Prostate gland (tissue), 2 donors: ENCODE measurements at regions not wholly inside any gene's neighbourhood (a gene's known extent, or its start where the extent isn't known, plus 50 kb on each side); places are given as distances from the start of the nearest gene placed in this dataset.

Experiments used
- DNase-seq: peaks from one replicate; pipeline ENCODE4 v3.0.0-alpha.2; 2019; ENCODE audit warnings: low spot score
- H3K27ac ChIP-seq, 2 donors: fragments of 200-600 bp; sonication (generic); 2 replicates each; pipeline ENCODE4 v1.5.1; 2017 to 2019
- H3K27me3 ChIP-seq: fragments of 200-600 bp; sonication (generic); replicated peaks from 2 replicates; pipeline ENCODE4 v1.5.1; 2019; ENCODE audit not compliant: insufficient read depth
- H3K36me3 ChIP-seq, 2 donors: fragments of 200-600 bp; sonication (generic); 1 replicate in 1 of 2; 2 replicates in 1 of 2; pipeline versions ENCODE4 v1.5.1 to v1.8.1; 2017 to 2019
- H3K4me1 ChIP-seq: fragments of 200-600 bp; sonication (generic); replicated peaks from 2 replicates; pipeline ENCODE4 v1.5.1; 2019
- H3K4me3 ChIP-seq, 2 donors: fragments of 200-600 bp; sonication (generic); 2 replicates each; pipeline ENCODE4 v1.5.1; 2017 to 2019
- H3K9me3 ChIP-seq: fragments of 200-600 bp; sonication (generic); 2 replicates; pipeline ENCODE4 v1.5.1; 2017
- POLR2A ChIP-seq: fragments of 450-650 bp; IDR thresholded peaks from one replicate; pipeline ENCODE4 v1.6.1; 2016; ENCODE audit warnings: antibody characterized with exemption, mild to moderate bottlenecking
- POLR2AphosphoS5 ChIP-seq: sonication (generic); formaldehyde crosslinking; IDR thresholded peaks from one replicate; pipeline ENCODE4 v1.6.1; 2017; ENCODE audit warnings: antibody characterized with exemption
- WGBS: methylation state at CpG from one replicate; pipeline ENCODE4 v1.1.5; 2018; 5-methylcytosine and 5-hydroxymethylcytosine counted together
- intact Hi-C: fragments of 100-400 bp; cut with DNase I; formaldehyde crosslinking; loops from one replicate; pipeline ENCODE4 v1.14.2; 2022
- TF ChIP-seq, protein P1 (sequence below), 4 experiments: fragments of 200-600 bp in 2 of 4; fragments of 450-650 bp in 2 of 4; sonication (generic) in 2 of 4; IDR thresholded peaks; 1 replicate in 3 of 4; 2 replicates in 1 of 4; pipeline ENCODE4 v1.5.1; 2016 to 2019; ENCODE audit warnings: antibody characterized with exemption in 4 of 4, mild to moderate bottlenecking in 2 of 4, moderate library complexity in 2 of 4

DNA sequence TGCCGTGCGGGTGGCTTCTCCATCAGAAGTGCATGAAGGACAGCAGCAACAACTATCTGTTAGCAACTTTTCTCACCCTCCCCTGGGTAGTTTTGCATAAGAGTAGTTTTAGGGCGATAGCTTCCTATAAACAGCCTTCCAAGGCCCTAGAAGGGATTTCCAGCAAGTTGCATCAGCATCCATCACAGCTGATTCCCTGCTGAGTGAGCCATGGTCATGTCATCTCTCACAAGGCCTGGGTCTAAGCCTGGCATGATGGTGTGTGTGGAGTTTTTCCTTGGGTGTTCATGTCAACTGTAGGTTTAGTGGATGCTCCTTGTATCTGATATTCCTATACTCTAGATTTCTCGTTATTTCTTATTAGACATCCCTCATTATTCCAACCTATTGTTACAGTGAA is 2324.7 kb upstream of the AGA start:
- intact Hi-C loops = no loop called here
- Histone ChIP-seq H3K27me3 (no peaks in the 10 kb centered on the region), H3K4me1 (no peaks in the 10 kb centered on the region), H3K9me3 (no peaks in the 10 kb centered on the region), H3K4me3 (no peak overlapping the region), H3K36me3 (no peaks in the 10 kb centered on the region), H3K27ac (no peak overlapping the region)
- TF ChIP-seq POLR2AphosphoS5 (no peak), POLR2A (no peak)
- TF ChIP-seq, protein P1, sequence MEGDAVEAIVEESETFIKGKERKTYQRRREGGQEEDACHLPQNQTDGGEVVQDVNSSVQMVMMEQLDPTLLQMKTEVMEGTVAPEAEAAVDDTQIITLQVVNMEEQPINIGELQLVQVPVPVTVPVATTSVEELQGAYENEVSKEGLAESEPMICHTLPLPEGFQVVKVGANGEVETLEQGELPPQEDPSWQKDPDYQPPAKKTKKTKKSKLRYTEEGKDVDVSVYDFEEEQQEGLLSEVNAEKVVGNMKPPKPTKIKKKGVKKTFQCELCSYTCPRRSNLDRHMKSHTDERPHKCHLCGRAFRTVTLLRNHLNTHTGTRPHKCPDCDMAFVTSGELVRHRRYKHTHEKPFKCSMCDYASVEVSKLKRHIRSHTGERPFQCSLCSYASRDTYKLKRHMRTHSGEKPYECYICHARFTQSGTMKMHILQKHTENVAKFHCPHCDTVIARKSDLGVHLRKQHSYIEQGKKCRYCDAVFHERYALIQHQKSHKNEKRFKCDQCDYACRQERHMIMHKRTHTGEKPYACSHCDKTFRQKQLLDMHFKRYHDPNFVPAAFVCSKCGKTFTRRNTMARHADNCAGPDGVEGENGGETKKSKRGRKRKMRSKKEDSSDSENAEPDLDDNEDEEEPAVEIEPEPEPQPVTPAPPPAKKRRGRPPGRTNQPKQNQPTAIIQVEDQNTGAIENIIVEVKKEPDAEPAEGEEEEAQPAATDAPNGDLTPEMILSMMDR (IDR thresholded peaks at IDR 0.05) = no peak
- DNase-seq = no peak
- 86% methylated on average over 4 of the region's 4 CpGs for WGBS

DNA sequence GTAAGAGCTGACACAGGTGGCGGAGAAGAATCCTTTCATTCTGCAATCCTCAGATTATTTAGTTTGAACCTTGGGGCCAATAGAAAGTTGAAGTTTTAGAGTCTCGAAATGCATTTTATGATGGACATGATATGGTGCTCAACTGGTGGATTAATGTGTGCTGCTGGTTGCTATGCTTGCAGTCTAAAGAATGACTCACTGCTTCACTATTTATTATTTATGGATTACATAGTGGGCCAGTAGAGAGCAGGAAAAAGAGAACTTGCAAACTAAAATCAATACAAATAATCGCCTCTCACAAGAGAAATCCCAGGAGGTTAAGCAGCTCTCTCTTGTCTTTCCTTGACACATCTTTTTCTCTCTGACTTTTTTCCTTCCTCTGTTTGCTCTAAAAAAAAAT is 2326.8 kb upstream of the AGA start:
- no peak overlapping the region for H3K4me3 ChIP-seq
- H3K36me3 ChIP-seq = no peaks in the 10 kb centered on the region
- no peaks in the 10 kb centered on the region for H3K9me3 ChIP-seq
- intact Hi-C loops = no loop called here
- H3K27ac ChIP-seq = no peak overlapping the region
- no peaks in the 10 kb centered on the region for H3K27me3 ChIP-seq
- no peaks in the 10 kb centered on the region for H3K4me1 ChIP-seq
- no peak for DNase-seq
- no peak for TF ChIP-seq POLR2A
- TF ChIP-seq POLR2AphosphoS5 = no peak
- 87% methylated on average over 3 of the region's 3 CpGs for WGBS

DNA sequence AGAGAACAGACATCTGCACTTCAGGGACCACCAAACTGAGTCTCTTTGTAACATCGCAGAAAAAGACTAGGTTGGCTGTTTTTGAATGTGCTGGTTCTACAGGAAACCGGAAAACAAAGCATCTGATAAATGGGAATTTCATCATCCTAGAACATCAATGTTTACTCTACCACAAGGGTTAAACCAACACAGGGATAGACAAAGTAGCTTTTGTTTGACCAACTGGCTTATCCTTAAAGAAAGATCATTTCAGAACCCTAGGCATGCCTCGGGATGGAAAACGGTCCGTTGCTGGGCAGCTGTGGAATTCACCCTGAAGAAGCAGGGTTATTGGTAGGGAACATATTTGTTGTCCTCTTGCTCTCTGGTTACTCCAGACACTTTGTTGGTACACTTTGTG is 2355.5 kb upstream of the AGA start:
- no peaks in the 10 kb centered on the region for H3K4me1 ChIP-seq
- intact Hi-C loops = no loop called here
- no peaks in the 10 kb centered on the region for H3K9me3 ChIP-seq
- no peak overlapping the region for H3K4me3 ChIP-seq
- no peak overlapping the region for H3K27ac ChIP-seq
- no peaks in the 10 kb centered on the region for H3K36me3 ChIP-seq
- 44% methylated on average over 5 of the region's 5 CpGs for WGBS
- H3K27me3 ChIP-seq = no peaks in the 10 kb centered on the region
- TF ChIP-seq, protein P1 (IDR thresholded peaks at IDR 0.05) = no peak
- TF ChIP-seq POLR2AphosphoS5 (no peak), POLR2A (no peak)
- no peak for DNase-seq

DNA sequence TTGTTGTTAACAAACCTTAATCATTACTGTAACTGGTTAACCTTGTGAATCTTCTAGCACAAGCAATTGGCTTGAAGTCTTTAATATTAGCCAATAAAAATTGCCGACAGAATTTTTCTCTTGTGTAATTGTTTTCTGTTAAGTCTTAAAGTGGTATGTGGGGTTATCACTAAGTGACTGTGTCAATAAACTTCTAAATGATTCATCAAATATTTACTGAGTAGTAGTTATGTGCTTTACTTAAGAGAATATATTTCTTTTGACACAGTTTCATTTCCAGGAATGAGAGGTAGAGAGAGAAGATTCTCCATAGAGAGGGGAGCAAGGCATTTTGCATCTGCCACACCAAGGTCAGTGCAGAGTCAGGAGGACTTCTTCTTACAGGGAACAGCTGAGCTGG is 2361.6 kb upstream of the AGA start:
- intact Hi-C loops = no loop called here
- Histone ChIP-seq H3K4me1 (no peaks in the 10 kb centered on the region), H3K27ac (no peak overlapping the region), H3K9me3 (no peaks in the 10 kb centered on the region), H3K4me3 (no peak overlapping the region), H3K27me3 (no peaks in the 10 kb centered on the region), H3K36me3 (no peaks in the 10 kb centered on the region)
- TF ChIP-seq, protein P1 (IDR thresholded peaks at IDR 0.05) = no peak
- TF ChIP-seq POLR2AphosphoS5 (no peak), POLR2A (no peak)
- DNase-seq = no peak
- 27% methylated on average over 1 of the region's 1 CpG for WGBS

DNA sequence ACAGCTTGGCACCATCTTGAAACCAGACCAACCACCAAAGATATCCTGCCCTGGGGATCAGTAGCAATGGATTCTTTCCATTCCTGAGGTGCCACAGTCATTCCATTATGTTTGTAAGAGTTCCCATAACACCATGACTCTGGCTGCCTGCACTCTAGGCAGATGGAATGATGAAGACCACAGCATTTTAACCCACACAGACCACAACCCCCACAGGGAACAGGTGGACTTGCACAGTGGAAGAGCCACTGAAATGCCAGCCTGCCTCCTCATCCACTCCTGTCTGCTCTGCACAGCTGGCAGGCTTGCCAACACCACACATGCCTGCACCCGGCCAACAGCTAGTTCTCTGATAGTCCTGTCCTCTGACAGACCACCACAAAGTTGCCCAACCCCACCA is 2362.2 kb upstream of the AGA start:
- H3K4me3 ChIP-seq = no peak overlapping the region
- TF ChIP-seq POLR2AphosphoS5 = no peak
- TF ChIP-seq POLR2A = no peak
- TF ChIP-seq, protein P1 (IDR thresholded peaks at IDR 0.05) = no peak
- no peaks in the 10 kb centered on the region for H3K4me1 ChIP-seq
- no peaks in the 10 kb centered on the region for H3K36me3 ChIP-seq
- no peak for DNase-seq
- H3K9me3 ChIP-seq = no peaks in the 10 kb centered on the region
- 67% methylated on average over 1 of the region's 1 CpG for WGBS
- intact Hi-C loops = no loop called here
- H3K27ac ChIP-seq = no peak overlapping the region
- no peaks in the 10 kb centered on the region for H3K27me3 ChIP-seq
